HG03060 (cell line): ENCODE measurements at regions not wholly inside any gene's neighbourhood (a gene's known extent, or its start where the extent isn't known, plus 50 kb on each side); places are given as distances from the start of the nearest gene placed in this dataset.
"Not testable (repeated sequence)": the region's sequence is repeated elsewhere in the genome, so short reads cannot be mapped to it uniquely, and the experiment has no call there.

Experiments used
- ATAC-seq: cut with Tn5 transposase; IDR thresholded peaks from one replicate; pipeline ENCODE4 v1.9.1; 2021; ENCODE audit warnings: low read depth, moderate number of reproducible peaks; ENCODE audit not compliant: unreplicated experiment

- not testable (repeated sequence) for ATAC-seq
These were observed 118.0 kb downstream of the ATP6V0E2 start for GRCh38 chr7:149991652-149992302.

DNA sequence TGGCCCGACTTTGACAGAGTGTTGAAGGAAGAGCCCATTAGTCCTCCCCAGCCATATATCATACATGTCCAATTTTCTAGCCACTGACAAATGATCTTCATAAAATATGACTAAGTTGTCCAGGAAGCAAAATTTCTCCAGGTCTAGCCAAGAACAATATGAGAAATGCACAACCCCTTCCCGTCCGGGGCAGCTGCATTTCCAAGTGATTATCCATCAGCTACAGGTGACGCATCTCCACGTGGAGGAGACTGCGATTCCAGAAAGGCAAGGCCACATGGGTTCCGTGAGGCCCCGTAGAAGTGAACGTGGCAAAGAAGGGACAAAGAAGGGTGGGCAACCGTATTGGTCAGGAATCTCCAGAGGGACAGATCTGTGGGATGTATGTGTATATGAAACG lies 118.6 kb downstream of the ATP6V0E2 start:
- ATAC-seq, result not testable (repeated sequence)

- not testable (repeated sequence) for ATAC-seq
These were observed 121.7 kb downstream of the ATP6V0E2 start for GRCh38 chr7:149995369-149996026.

GRCh38 chr7:150000780-150001599 lies 127.2 kb downstream of the ATP6V0E2 start:
- not testable (repeated sequence) for ATAC-seq

- no peak for ATAC-seq
These were observed 129.6 kb downstream of the ATP6V0E2 start for GRCh38 chr7:150003304-150003810.

- ATAC-seq, result not testable (repeated sequence)
These were observed 130.2 kb downstream of the ATP6V0E2 start for GRCh38 chr7:150003973-150004372.

DNA sequence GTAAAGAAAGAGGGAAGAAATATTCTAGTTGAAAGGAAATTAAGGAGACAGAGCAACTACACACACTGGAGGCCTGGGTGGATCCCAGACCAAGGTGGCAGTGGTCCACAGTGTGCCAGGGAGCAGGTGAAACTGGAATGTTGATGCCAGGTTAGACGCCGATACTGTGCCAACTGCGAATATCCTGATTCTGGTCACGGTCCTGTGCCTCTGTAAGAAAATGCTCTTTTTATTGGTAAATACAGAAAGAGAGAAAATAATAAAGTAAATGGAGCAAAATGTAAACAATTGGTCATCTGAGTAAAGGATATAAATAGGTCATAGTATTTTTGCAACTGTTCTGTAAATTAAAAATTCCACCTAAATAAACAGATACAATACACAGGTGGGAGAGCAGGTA lies 131.1 kb downstream of the ATP6V0E2 start:
- ATAC-seq, result not testable (repeated sequence)

DNA sequence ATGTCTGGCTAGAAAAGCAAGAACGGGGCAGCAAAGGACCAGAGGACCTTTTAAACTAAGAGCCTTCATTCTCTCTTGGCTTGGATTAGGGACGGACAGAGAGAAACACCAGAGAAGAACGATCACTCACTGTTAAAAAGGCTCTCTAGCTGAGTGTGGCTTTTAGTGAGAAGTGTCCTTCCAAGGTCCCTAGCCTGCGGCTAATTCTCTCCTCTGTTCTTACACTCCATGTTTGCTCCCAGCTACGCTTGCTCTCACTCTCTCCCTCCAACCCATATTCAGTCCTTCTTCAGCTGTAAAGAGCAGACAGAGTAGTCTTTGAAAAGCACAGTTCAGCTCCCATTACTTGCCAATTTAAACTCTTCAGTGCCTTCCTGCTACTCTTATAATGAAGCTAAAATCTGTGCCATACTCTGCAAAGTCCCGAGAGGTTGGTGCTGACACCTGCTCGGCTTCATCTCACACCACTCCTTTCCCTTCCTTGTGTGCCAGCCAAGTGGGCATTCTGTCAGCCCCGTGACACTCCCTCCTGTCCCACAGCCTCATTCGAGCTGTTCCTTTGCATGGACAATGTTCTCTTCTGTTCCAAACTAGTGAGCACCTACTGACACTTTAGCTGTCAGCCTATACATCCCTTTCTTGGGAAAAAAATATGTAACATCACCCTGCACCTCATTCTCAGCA lies 136.0 kb downstream of the ATP6V0E2 start:
- ATAC-seq, result not testable (repeated sequence)

- not testable (repeated sequence) for ATAC-seq
These were observed 143.0 kb downstream of the ATP6V0E2 start for GRCh38 chr7:150016651-150017189.

DNA sequence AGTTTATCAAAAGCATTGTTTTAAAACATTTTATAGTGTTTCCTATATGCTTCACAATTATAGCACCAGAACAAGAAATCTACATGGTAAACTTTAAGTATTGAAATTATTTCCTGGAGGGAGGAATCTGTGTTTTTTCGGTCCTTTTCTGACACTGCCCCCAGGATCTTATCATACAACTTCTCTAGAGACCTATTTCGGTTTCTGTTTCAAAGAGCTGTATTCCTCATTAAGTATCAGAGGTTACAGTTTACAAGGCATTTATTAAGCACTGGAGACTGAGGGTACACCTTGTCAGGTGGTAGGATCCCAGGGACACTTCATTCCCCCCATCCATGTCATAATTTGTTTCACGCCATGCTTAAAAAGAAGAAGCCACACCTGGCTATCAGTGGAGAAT lies 146.4 kb downstream of the ATP6V0E2 start:
- not testable (repeated sequence) for ATAC-seq

DNA sequence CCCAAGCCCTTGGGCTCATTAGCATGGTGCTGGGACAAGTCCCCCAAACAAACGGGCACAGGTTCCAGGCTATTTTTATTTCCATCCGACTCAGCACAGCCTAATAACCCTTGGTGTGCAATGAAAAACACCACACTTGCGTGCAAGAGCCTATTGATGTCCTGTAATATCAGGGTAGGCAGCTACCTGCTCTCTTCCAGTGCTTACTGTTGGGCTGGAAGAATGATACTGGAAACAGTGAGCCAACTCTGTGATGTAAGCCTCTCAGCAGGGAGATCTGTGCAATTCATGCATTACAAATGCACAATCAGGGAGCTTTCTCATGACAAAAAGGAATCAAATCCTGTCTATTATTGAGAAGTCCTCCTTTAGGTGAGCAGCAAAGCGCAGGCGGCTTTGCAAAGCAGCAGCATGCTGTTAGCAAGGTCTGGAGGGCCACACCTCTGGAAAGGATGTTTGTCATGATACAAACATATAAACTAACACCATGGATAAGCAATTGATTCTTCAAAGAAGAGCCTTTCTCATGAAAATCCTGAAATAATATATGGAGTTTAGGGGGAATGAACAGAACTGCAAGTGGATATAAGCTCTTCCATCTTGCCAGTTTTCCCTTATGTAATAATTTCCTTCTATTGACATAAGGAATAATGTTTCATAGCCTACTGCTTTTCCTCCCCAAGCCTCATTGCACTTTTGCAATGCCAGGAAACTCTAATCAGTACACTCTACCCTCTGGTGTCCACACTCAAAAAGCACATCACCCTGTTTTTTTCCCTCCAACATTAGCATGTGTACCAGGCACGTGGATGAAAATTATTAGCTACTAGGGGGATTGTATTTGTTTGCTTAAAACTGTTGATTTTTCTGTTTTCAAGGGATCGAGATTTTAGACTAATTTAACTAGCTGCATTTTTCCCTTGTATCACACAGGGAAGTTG lies 151.1 kb downstream of the ATP6V0E2 start:
- ATAC-seq, result not testable (repeated sequence)

DNA sequence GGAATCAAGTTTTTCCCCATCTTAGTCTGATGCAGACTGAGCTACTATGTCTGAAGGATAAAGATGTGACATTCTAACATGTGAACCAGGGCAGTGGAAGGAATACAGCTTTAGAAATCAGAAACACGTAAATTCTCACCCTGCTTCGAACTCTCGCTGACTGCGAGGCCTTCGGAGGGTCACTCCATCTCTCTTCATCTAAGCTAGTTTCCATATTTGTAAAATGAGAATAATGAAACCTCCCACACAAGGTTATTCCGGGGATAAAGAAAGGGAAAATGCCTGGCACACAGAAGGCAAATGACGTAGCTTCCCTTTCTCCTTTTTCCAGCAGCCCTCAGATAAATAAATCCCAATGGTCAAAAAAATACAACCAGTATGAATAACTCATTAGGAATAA lies 152.0 kb downstream of the ATP6V0E2 start:
- ATAC-seq, result not testable (repeated sequence)

DNA sequence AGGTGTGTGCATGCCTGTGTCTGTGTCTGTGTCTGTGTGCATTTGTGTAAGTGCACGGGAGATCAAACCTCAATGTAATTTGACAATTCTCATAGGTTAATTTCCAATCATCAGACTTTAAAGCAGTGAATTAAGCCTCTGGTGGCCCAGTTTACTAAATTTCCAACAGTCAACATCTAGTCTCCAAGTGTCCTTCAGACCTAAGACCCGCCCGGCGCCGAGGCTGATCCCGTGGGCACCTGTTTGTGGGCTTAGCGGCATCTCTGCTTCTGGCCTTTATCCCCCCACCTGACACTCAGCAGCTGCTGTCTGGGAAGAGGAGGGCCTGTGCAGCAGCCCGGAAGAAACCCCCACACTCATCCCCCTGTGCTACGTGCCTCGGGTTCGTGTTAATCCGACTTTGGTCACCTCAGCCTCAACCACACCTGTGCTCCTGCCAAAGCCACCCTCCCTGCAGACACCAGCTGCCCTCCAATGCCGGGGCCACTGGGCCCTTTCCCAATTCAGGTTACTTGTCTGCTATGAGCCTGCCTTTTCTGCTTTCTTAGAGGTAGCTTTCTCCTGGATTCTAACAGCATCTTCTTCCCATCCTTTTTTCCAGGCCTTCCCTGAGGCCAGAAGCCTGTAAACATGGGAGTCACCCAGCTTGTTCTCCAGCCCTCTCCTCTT lies 154.7 kb downstream of the ATP6V0E2 start:
- ATAC-seq, result not testable (repeated sequence)

DNA sequence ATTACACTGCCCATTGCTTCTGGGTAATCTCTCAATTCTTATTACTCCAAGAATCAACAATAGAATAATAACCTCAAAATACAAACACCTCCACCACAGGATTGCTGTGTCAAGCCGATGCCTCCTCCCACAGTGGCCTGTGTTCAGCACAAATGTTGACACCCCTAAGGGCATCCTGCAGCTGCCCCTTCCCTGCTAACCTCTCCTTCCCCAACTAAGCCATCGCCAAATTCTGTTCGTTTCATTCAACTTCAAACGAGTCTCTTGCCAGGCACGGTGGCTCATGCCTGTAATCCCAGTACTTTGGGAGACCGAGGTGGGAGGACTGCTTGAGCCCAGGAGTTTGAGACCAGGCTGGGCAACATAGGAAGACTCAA lies 155.2 kb downstream of the ATP6V0E2 start:
- not testable (repeated sequence) for ATAC-seq

DNA sequence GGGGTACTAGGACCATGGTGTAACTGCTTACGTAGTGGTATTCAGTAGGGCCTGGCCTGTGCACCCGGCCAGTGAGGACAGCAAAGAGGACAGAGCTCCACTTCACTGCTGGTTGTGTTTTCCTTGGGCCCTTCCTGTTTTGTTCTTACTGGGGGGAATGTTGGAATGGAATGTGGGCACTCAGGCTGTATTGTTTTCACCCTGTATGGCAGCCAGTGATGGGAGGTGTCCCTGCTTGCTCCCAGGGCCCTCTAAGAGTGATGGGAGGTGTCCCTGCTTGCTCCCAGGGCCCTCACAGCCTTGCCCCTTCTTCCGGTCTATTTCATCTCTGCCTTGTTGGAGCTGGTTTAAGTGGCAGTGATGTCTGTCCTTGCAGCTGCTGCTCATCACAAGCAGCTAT lies 158.0 kb downstream of the ATP6V0E2 start:
- ATAC-seq, result not testable (repeated sequence)

DNA sequence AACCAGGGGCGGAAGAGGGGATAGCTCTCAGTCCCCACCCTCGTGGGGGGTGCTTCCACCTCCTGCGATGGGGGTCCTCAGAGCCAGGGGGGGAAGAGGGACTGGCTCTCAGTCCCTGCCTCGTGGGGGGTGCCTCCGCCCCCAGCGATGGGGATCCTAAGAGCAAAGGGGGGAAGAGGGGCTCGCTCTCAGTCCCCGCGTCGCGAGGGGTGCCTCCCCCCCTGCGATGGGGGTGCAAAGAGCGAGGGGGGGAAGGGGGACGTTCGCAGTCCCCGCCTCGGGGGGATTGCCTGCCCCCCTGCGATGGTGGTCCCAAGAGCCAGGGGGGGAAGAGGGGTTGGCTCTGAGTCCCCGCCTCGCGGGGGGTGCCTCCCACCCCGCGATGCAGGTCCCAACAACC lies 159.9 kb downstream of the ATP6V0E2 start:
- ATAC-seq, result not testable (repeated sequence)

- not testable (repeated sequence) for ATAC-seq
These were observed 162.0 kb downstream of the ATP6V0E2 start for GRCh38 chr7:150035769-150036168.

GRCh38 chr7:150039061-150039460 lies 165.3 kb downstream of the ATP6V0E2 start:
- not testable (repeated sequence) for ATAC-seq

GRCh38 chr7:150042281-150042680 lies 168.5 kb downstream of the ATP6V0E2 start:
- not testable (repeated sequence) for ATAC-seq
